H1 (cell line): ENCODE measurements at regions not wholly inside any gene's neighbourhood (a gene's known extent, or its start where the extent isn't known, plus 50 kb on each side); places are given as distances from the start of the nearest gene placed in this dataset.

Experiments used
- CTCF ChIA-PET: fragments of 300-600 bp; sonication (Branson Sonifier 250); formaldehyde crosslinking; loops from one replicate; lab custom pipeline; 2021; ENCODE audit not compliant: partially characterized antibody; lab: Charles Lee
- POLR2A ChIA-PET: fragments of 300-600 bp; sonication (Branson Sonifier 250); formaldehyde crosslinking; loops from one replicate; lab custom pipeline; 2021; ENCODE audit warnings: inconsistent platforms; ENCODE audit not compliant: partially characterized antibody; lab: Charles Lee
- DNase-seq, 2 experiments: peaks; one replicate each; pipeline versions ENCODE4 v3.0.0 to v3.0.0-alpha.2; 2010 to 2022; ENCODE audit warnings: low spot score in 2 of 2, low read depth in 1 of 2, mixed read lengths in 1 of 2
- FAIRE-seq: peaks from 2 replicates; lab custom pipeline; 2011; peaks lifted over from hg19 to GRCh38; lab: Jason Lieb, UNC
- H2AFZ ChIP-seq: 2 replicates; pipeline ENCODE4 v1.8.1; 2012; ENCODE audit warnings: low read length, inconsistent platforms
- H2AK5ac ChIP-seq: 2 replicates; pipeline ENCODE4 v1.6.1; 2013; ENCODE audit warnings: low read depth, low read length
- H2BK120ac ChIP-seq: replicated peaks from 2 replicates; pipeline ENCODE3; 2013; ENCODE audit warnings: low read depth, low read length, inconsistent platforms
- H2BK12ac ChIP-seq: 2 replicates; pipeline ENCODE4 v1.6.1; 2013; ENCODE audit warnings: low read depth, low read length
- H2BK15ac ChIP-seq: 2 replicates; pipeline ENCODE4 v1.6.1; 2013; ENCODE audit warnings: low read length
- H2BK20ac ChIP-seq: 2 replicates; pipeline ENCODE4 v1.6.1; 2013; ENCODE audit warnings: low read length
- H2BK5ac ChIP-seq: 2 replicates; pipeline ENCODE4 v1.6.1; 2013; ENCODE audit warnings: low read depth, low read length
- H3K14ac ChIP-seq: 2 replicates; pipeline ENCODE4 v1.6.1; 2013; ENCODE audit warnings: inconsistent platforms; ENCODE audit not compliant: insufficient read length
- H3K18ac ChIP-seq: 2 replicates; pipeline ENCODE4 v1.6.1; 2013; ENCODE audit warnings: low read length; ENCODE audit errors: extremely low read depth
- H3K23ac ChIP-seq: 2 replicates; pipeline ENCODE4 v1.6.1; 2013; ENCODE audit warnings: inconsistent platforms; ENCODE audit not compliant: insufficient read length
- H3K23me2 ChIP-seq: 2 replicates; pipeline ENCODE4 v1.6.1; 2013; ENCODE audit warnings: low read depth, low read length
- H3K27ac ChIP-seq: 2 replicates; pipeline ENCODE4 v1.6.1; 2011; ENCODE audit warnings: low read depth, low read length, inconsistent platforms
- H3K27me3 ChIP-seq, 4 experiments: replicated peaks in 1 of 4; 1 replicate in 1 of 4; 2 replicates in 3 of 4; pipeline versions ENCODE4 v1.6.1 to v1.8.1; 2011 to 2013; ENCODE audit warnings: low read length in 3 of 4, mild to moderate bottlenecking in 3 of 4, inconsistent platforms in 2 of 4, mixed read lengths in 2 of 4, moderate library complexity in 1 of 4; ENCODE audit not compliant: control insufficient read depth in 3 of 4, insufficient read depth in 3 of 4; ENCODE audit errors: extremely low read depth in 1 of 4
- H3K36me3 ChIP-seq, 4 experiments: 2 replicates each; pipeline versions ENCODE4 v1.6.1 to v1.8.1; 2011 to 2013; ENCODE audit warnings: mild to moderate bottlenecking in 4 of 4, low read length in 3 of 4, moderate library complexity in 2 of 4, control low read depth in 1 of 4, inconsistent platforms in 1 of 4; ENCODE audit not compliant: insufficient read depth in 4 of 4, control insufficient read depth in 2 of 4
- H3K4ac ChIP-seq: replicated peaks from 2 replicates; pipeline ENCODE3; 2013; ENCODE audit warnings: low read length, low read depth, mixed read lengths, inconsistent platforms; ENCODE audit not compliant: insufficient read length
- H3K4me1 ChIP-seq, 4 experiments: replicated peaks in 1 of 4; 1 replicate in 1 of 4; 2 replicates in 3 of 4; pipeline versions ENCODE4 v1.6.1 to v1.8.1; 2011 to 2013; ENCODE audit warnings: low read length in 3 of 4, inconsistent platforms in 2 of 4, mixed read lengths in 1 of 4; ENCODE audit not compliant: insufficient read depth in 4 of 4, control insufficient read depth in 3 of 4
- H3K4me2 ChIP-seq, 2 experiments: 2 replicates each; pipeline versions ENCODE4 v1.6.1 to v1.8.1; 2011 to 2013; ENCODE audit warnings: low read depth in 2 of 2, low read length in 2 of 2, control low read depth in 1 of 2, inconsistent platforms in 1 of 2, mild to moderate bottlenecking in 1 of 2; ENCODE audit not compliant: insufficient read depth in 1 of 2
- H3K4me3 ChIP-seq, 4 experiments: fragments of 200-600, 300-600 bp in 1 of 4; sonication (generic), shearing (Covaris generic), sonication (Bioruptor Twin) in 1 of 4; 2 replicates each; pipeline versions ENCODE4 v1.5.1 to v1.8.1; 2011 to 2016; ENCODE audit warnings: low read length in 4 of 4, low read depth in 3 of 4, control low read depth in 2 of 4, inconsistent platforms in 2 of 4, mild to moderate bottlenecking in 2 of 4, mixed read lengths in 1 of 4, moderate library complexity in 1 of 4; ENCODE audit not compliant: insufficient read depth in 2 of 4; ENCODE audit errors: extremely low read depth in 1 of 4
- H3K56ac ChIP-seq: replicated peaks from 2 replicates; pipeline ENCODE3; 2013; ENCODE audit warnings: low read depth, mild to moderate bottlenecking, mixed read lengths, low read length, inconsistent platforms; ENCODE audit not compliant: insufficient read length
- H3K79me1 ChIP-seq: 2 replicates; pipeline ENCODE4 v1.6.1; 2013; ENCODE audit warnings: low read depth, low read length, control low read depth
- H3K79me2 ChIP-seq, 2 experiments: 2 replicates each; pipeline versions ENCODE4 v1.6.1 to v1.8.1; 2012 to 2013; ENCODE audit warnings: low read length in 2 of 2, mild to moderate bottlenecking in 2 of 2, inconsistent platforms in 1 of 2; ENCODE audit not compliant: insufficient read depth in 2 of 2, control insufficient read depth in 1 of 2
- H3K9ac ChIP-seq, 4 experiments: replicated peaks in 1 of 4; 1 replicate in 1 of 4; 2 replicates in 3 of 4; pipeline versions ENCODE4 v1.6.1 to v1.8.1; 2011 to 2013; ENCODE audit warnings: low read depth in 3 of 4, low read length in 3 of 4, control low read depth in 2 of 4, mild to moderate bottlenecking in 2 of 4, moderate library complexity in 2 of 4, inconsistent platforms in 1 of 4; ENCODE audit errors: extremely low read depth in 1 of 4
- H3K9me3 ChIP-seq, 2 experiments: 2 replicates each; pipeline versions ENCODE4 v1.6.1 to v1.8.1; 2012 to 2013; ENCODE audit warnings: mild to moderate bottlenecking in 2 of 2, moderate library complexity in 2 of 2, control low read depth in 1 of 2, inconsistent platforms in 1 of 2, low read depth in 1 of 2, low read length in 1 of 2, mixed read lengths in 1 of 2; ENCODE audit not compliant: insufficient read depth in 2 of 2
- H4K20me1 ChIP-seq, 2 experiments: replicated peaks in 1 of 2; 2 replicates each; pipeline versions ENCODE3 to v1.8.1; 2011 to 2013; ENCODE audit warnings: inconsistent platforms in 2 of 2, low read length in 2 of 2, mild to moderate bottlenecking in 1 of 2; ENCODE audit not compliant: insufficient read depth in 2 of 2, control insufficient read depth in 1 of 2
- H4K5ac ChIP-seq: 2 replicates; pipeline ENCODE4 v1.6.1; 2013; ENCODE audit warnings: low read length, low read depth, mixed read lengths, inconsistent platforms; ENCODE audit not compliant: insufficient read length
- H4K8ac ChIP-seq: 2 replicates; pipeline ENCODE4 v1.8.0; 2013; ENCODE audit warnings: mild to moderate bottlenecking, moderate library complexity, low read length, inconsistent platforms; ENCODE audit not compliant: insufficient read depth; ENCODE audit errors: extremely low read depth
- H4K91ac ChIP-seq: replicated peaks from 2 replicates; pipeline ENCODE3; 2013; ENCODE audit warnings: low read length, mixed read lengths, inconsistent platforms; ENCODE audit not compliant: insufficient read length
- ATF3 ChIP-seq: IDR thresholded peaks from 2 replicates; pipeline ENCODE4 v1.6.1; 2011; ENCODE audit warnings: low read depth, mild to moderate bottlenecking, low read length; ENCODE audit not compliant: insufficient read depth
- BCL11A ChIP-seq, 2 experiments: IDR thresholded peaks; one replicate each; pipeline ENCODE4 v1.6.1; 2011; ENCODE audit warnings: low read depth in 2 of 2, low read length in 2 of 2, mild to moderate bottlenecking in 2 of 2
- BRCA1 ChIP-seq: IDR thresholded peaks from 2 replicates; pipeline ENCODE4 v1.6.1; 2012; ENCODE audit warnings: low read depth, low read length, improper control_type of control experiment
- CBX5 ChIP-seq: fragments of 300-800, 300-1000 bp; sonication (generic); IDR thresholded peaks from 2 replicates; pipeline ENCODE4 v1.7.1; 2016; ENCODE audit warnings: antibody characterized with exemption, low read length, low read depth
- JUND ChIP-seq: IDR thresholded peaks from 2 replicates; pipeline ENCODE4 v1.6.1; 2011; ENCODE audit warnings: mild to moderate bottlenecking, improper control_type of control experiment, low read length
- KDM1A ChIP-seq: fragments of 200-600, 300-600 bp; sonication (generic); IDR thresholded peaks from 2 replicates; pipeline ENCODE4 v1.7.1; 2016; ENCODE audit warnings: mild to moderate bottlenecking, low read length, borderline replicate concordance
- MAX ChIP-seq: IDR thresholded peaks from 2 replicates; pipeline ENCODE4 v1.6.1; 2012; ENCODE audit warnings: inconsistent platforms
- NRF1 ChIP-seq: IDR thresholded peaks from 2 replicates; pipeline ENCODE4 v1.6.1; 2011; ENCODE audit warnings: mild to moderate bottlenecking, low read depth, low read length, improper control_type of control experiment
- POLR2AphosphoS5 ChIP-seq: IDR thresholded peaks from 2 replicates; pipeline ENCODE4 v1.6.1; 2011; ENCODE audit warnings: low read depth, low read length
- POU5F1 ChIP-seq: IDR thresholded peaks from 2 replicates; pipeline ENCODE4 v1.6.1; 2011; ENCODE audit warnings: low read depth, mild to moderate bottlenecking, low read length, moderate library complexity
- SIRT6 ChIP-seq: IDR thresholded peaks from one replicate; pipeline ENCODE4 v1.7.1; 2012; ENCODE audit warnings: low read length, inconsistent platforms
- SP4 ChIP-seq: IDR thresholded peaks from 2 replicates; pipeline ENCODE4 v1.6.1; 2012; ENCODE audit warnings: low read length, inconsistent platforms
- SUZ12 ChIP-seq: fragments of 200-600 bp; sonication (generic); IDR thresholded peaks from 2 replicates; pipeline ENCODE4 v1.6.1; 2012; ENCODE audit warnings: mild to moderate bottlenecking, inconsistent platforms, low read length, moderate library complexity, mixed read lengths
- TEAD4 ChIP-seq: IDR thresholded peaks from 2 replicates; pipeline ENCODE4 v1.6.1; 2012; ENCODE audit warnings: low read depth, low read length, inconsistent platforms, mixed read lengths
- ZNF274 ChIP-seq: IDR thresholded peaks from 2 replicates; pipeline ENCODE4 v1.7.0; 2012; ENCODE audit warnings: low read length, borderline replicate concordance; ENCODE audit errors: extremely low read depth
- WGBS, 2 experiments: shearing (Covaris generic) in 1 of 2; methylation state at CpG; one replicate each; pipeline versions ENCODE4 v1.1.6 to v1.1.7; 2013 to 2015; ENCODE audit warnings: low lambda C conversion rate in 2 of 2, mixed read lengths in 2 of 2, inconsistent platforms in 1 of 2, low coverage in 1 of 2, missing lambda C conversion rate in 1 of 2; ENCODE audit not compliant: insufficient replicate concordance in 2 of 2, insufficient coverage in 1 of 2, insufficient read length in 1 of 2; ENCODE audit errors: extremely low coverage in 1 of 2, missing lambda C conversion rate in 1 of 2; 5-methylcytosine and 5-hydroxymethylcytosine counted together

GRCh38 chr16:80417706-80418271, 123.0 kb upstream of the DYNLRB2 start:
- Histone ChIP-seq H2AK5ac (no peak overlapping the region), H3K9ac (no peak overlapping the region), H3K27ac (no peak overlapping the region), H3K23ac (no peak overlapping the region), H3K79me2 (no peaks in the 10 kb centered on the region), H3K23me2 (no peaks in the 10 kb centered on the region; the same call in 1 of the 2 replicates), H3K79me1 (no peaks in the 10 kb centered on the region), H2BK15ac (no peak overlapping the region)
- WGBS, 2 experiments = 94% methylated on average over 4 of the region's 4 CpGs; no CpG with 5 or more reads in 1 of the 2 experiments
- POLR2A ChIA-PET = no interaction called here
- TF ChIP-seq POLR2AphosphoS5 (no peak), CBX5 (no peak), JUND (no peak), SUZ12 (no peak), BRCA1 (no peak), KDM1A (no peak), ZNF274 (no peak), POU5F1 (no peak), ATF3 (no peak), TEAD4 (no peak), SIRT6 (no peak), MAX (no peak), NRF1 (no peak), SP4 (no peak), BCL11A (IDR thresholded peaks at IDR 0.05; ENCODE audit: low read depth in 2 of 2, low read length in 2 of 2) (no peak)
- TF ChIP-seq, all 59 proteins: peak for 0
- H2BK5ac ChIP-seq = no peak overlapping the region
- no peak overlapping the region for H3K14ac ChIP-seq
- no peaks in the 10 kb centered on the region for H3K27me3 ChIP-seq
- no peak overlapping the region for H3K4ac ChIP-seq
- H3K36me3 ChIP-seq = no peaks in the 10 kb centered on the region
- H3K4me1 ChIP-seq = no peaks in the 10 kb centered on the region
- no peak overlapping the region for H3K4me2 ChIP-seq
- no peaks in the 10 kb centered on the region for H3K9me3 ChIP-seq
- no peak overlapping the region for H3K18ac ChIP-seq
- no peak for DNase-seq
- no peak overlapping the region for H3K56ac ChIP-seq
- no peaks in the 10 kb centered on the region for H4K20me1 ChIP-seq
- FAIRE-seq = no peak
- H2BK12ac ChIP-seq = no peak overlapping the region
- no peak overlapping the region for H4K5ac ChIP-seq
- no peak overlapping the region for H2AFZ ChIP-seq
- H2BK20ac ChIP-seq = no peak overlapping the region
- H3K4me3 ChIP-seq = no peak overlapping the region
- no peak overlapping the region for H4K91ac ChIP-seq
- CTCF ChIA-PET = no interaction called here
- H2BK120ac ChIP-seq = no peak overlapping the region
- no peak overlapping the region for H4K8ac ChIP-seq
